ENCODE measurements at regions not wholly inside any gene's neighbourhood (a gene's known extent, or its start where the extent isn't known, plus 50 kb on each side); places are given as distances from the start of the nearest gene placed in this dataset.

- no peak overlapping the region for H3K4me3 ChIP-seq (ENCODE audit: low read depth in 1 of 5, low read length in 5 of 5)
- H3K27ac ChIP-seq (ENCODE audit: low read depth, low read length): no peak overlapping the region
- peaks cover 0 to 7% (median 4%) of the 10 kb centered on the region in 5 donors for H3K4me1 ChIP-seq (ENCODE audit: control insufficient read depth in 5 of 5, insufficient read depth in 5 of 5, low read length in 5 of 5)
- no peaks in the 10 kb centered on the region for H3K27me3 ChIP-seq (ENCODE audit: control insufficient read depth in 5 of 5, insufficient read depth in 4 of 5, low read length in 5 of 5)
- H3K9me3 ChIP-seq (ENCODE audit: control insufficient read depth in 5 of 5, low read length in 5 of 5): no peaks in the 10 kb centered on the region
- H3K9ac ChIP-seq (ENCODE audit: low read length in 5 of 5): no peak overlapping the region
- H3K36me3 ChIP-seq (ENCODE audit: control insufficient read depth in 5 of 5, insufficient read depth in 5 of 5, low read length in 5 of 5): no peaks in the 10 kb centered on the region
Observed at GRCh38 chr9:108182950-108183381, 672.8 kb downstream of the ACTL7B start.

GRCh38 chr9:108182270-108182669 lies 673.5 kb downstream of the ACTL7B start:
- H3K9ac ChIP-seq (ENCODE audit: low read length in 5 of 5): no peak overlapping the region
- H3K4me3 ChIP-seq (ENCODE audit: low read depth in 1 of 5, low read length in 5 of 5): no peak overlapping the region
- no peaks in the 10 kb centered on the region for H3K9me3 ChIP-seq (ENCODE audit: control insufficient read depth in 5 of 5, low read length in 5 of 5)
- peaks cover 0 to 5% (median 4%) of the 10 kb centered on the region in 5 donors for H3K4me1 ChIP-seq (ENCODE audit: control insufficient read depth in 5 of 5, insufficient read depth in 5 of 5, low read length in 5 of 5)
- H3K27ac ChIP-seq (ENCODE audit: low read depth, low read length): no peak overlapping the region
- H3K27me3 ChIP-seq (ENCODE audit: control insufficient read depth in 5 of 5, insufficient read depth in 4 of 5, low read length in 5 of 5): no peaks in the 10 kb centered on the region
- H3K36me3 ChIP-seq (ENCODE audit: control insufficient read depth in 5 of 5, insufficient read depth in 5 of 5, low read length in 5 of 5): no peaks in the 10 kb centered on the region

DNA sequence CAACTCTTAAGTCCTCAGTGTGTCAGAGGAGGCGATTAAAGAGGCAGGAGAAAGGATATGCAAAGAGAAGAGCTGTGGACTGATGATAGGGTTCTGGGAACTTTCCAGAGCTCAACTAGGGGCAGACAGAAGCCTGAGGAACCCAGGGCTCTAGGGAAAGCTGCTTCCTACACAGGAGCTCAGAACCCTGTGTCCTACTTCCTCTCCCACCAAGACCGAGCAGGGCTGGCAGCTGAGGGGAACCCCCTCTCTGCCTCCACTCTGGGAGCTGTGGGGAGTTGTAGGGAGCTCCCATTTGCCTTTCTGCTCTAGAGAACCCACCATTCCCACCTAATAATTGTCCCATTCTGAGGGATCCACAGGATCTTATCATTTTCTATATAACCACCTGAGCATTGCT lies 674.3 kb downstream of the ACTL7B start:
- Histone ChIP-seq H3K36me3 (ENCODE audit: control insufficient read depth in 5 of 5, insufficient read depth in 5 of 5, low read length in 5 of 5) (no peaks in the 10 kb centered on the region), H3K27ac (ENCODE audit: low read depth, low read length) (no peak overlapping the region), H3K9ac (ENCODE audit: low read length in 5 of 5) (no peak overlapping the region), H3K4me3 (ENCODE audit: low read depth in 1 of 5, low read length in 5 of 5) (no peak overlapping the region), H3K27me3 (ENCODE audit: control insufficient read depth in 5 of 5, insufficient read depth in 4 of 5, low read length in 5 of 5) (no peaks in the 10 kb centered on the region), H3K9me3 (ENCODE audit: control insufficient read depth in 5 of 5, low read length in 5 of 5) (no peaks in the 10 kb centered on the region), H3K4me1 (ENCODE audit: control insufficient read depth in 5 of 5, insufficient read depth in 5 of 5, low read length in 5 of 5) (peaks cover 0 to 5% (median 0%) of the 10 kb centered on the region in 5 donors)

GRCh38 chr9:108180541-108180940 lies 675.2 kb downstream of the ACTL7B start:
- Histone ChIP-seq H3K9ac (ENCODE audit: low read length in 5 of 5) (no peak overlapping the region), H3K4me3 (ENCODE audit: low read depth in 1 of 5, low read length in 5 of 5) (no peak overlapping the region), H3K9me3 (ENCODE audit: control insufficient read depth in 5 of 5, low read length in 5 of 5) (no peaks in the 10 kb centered on the region), H3K27ac (ENCODE audit: low read depth, low read length) (no peak overlapping the region), H3K36me3 (ENCODE audit: control insufficient read depth in 5 of 5, insufficient read depth in 5 of 5, low read length in 5 of 5) (no peaks in the 10 kb centered on the region), H3K27me3 (ENCODE audit: control insufficient read depth in 5 of 5, insufficient read depth in 4 of 5, low read length in 5 of 5) (no peaks in the 10 kb centered on the region), H3K4me1 (ENCODE audit: control insufficient read depth in 5 of 5, insufficient read depth in 5 of 5, low read length in 5 of 5) (peaks cover 0 to 5% (median 0%) of the 10 kb centered on the region in 5 donors)

DNA sequence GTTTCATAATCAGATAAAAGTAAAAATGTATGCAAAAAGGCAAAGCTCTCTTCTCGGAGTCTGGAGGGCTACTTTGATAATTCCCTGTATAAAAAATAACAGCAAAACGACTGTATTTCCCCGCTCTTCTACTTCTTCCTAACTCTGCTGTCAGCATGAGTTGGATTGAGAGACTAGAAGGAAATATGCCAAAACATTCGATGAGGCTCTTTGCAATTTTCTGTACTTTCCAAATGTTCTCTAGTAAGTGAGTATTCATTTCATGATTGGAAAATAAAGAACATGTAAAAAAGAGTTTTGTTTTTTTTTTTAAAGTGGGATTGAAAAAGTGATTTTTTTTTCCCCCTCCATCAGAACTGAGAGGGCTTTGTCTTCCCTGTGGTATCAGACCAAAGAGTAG lies 677.5 kb downstream of the ACTL7B start:
- no peaks in the 10 kb centered on the region for H3K4me1 ChIP-seq (ENCODE audit: control insufficient read depth in 5 of 5, insufficient read depth in 5 of 5, low read length in 5 of 5)
- no peak overlapping the region for H3K9ac ChIP-seq (ENCODE audit: low read length in 5 of 5)
- no peak overlapping the region for H3K27ac ChIP-seq (ENCODE audit: low read depth, low read length)
- no peak overlapping the region for H3K4me3 ChIP-seq (ENCODE audit: low read depth in 1 of 5, low read length in 5 of 5)
- no peaks in the 10 kb centered on the region for H3K9me3 ChIP-seq (ENCODE audit: control insufficient read depth in 5 of 5, low read length in 5 of 5)
- no peaks in the 10 kb centered on the region for H3K27me3 ChIP-seq (ENCODE audit: control insufficient read depth in 5 of 5, insufficient read depth in 4 of 5, low read length in 5 of 5)
- no peaks in the 10 kb centered on the region for H3K36me3 ChIP-seq (ENCODE audit: control insufficient read depth in 5 of 5, insufficient read depth in 5 of 5, low read length in 5 of 5)

GRCh38 chr9:108168236-108168850 lies 678.8 kb upstream of the KLF4 start:
- Histone ChIP-seq H3K27ac (ENCODE audit: low read depth, low read length) (no peak overlapping the region), H3K27me3 (ENCODE audit: control insufficient read depth in 5 of 5, insufficient read depth in 4 of 5, low read length in 5 of 5) (no peaks in the 10 kb centered on the region), H3K4me1 (ENCODE audit: control insufficient read depth in 5 of 5, insufficient read depth in 5 of 5, low read length in 5 of 5) (no peaks in the 10 kb centered on the region), H3K4me3 (ENCODE audit: low read depth in 1 of 5, low read length in 5 of 5) (no peak overlapping the region), H3K36me3 (ENCODE audit: control insufficient read depth in 5 of 5, insufficient read depth in 5 of 5, low read length in 5 of 5) (no peaks in the 10 kb centered on the region), H3K9me3 (ENCODE audit: control insufficient read depth in 5 of 5, low read length in 5 of 5) (peaks cover 0 to 5% (median 0%) of the 10 kb centered on the region in 5 donors), H3K9ac (ENCODE audit: low read length in 5 of 5) (no peak overlapping the region)

GRCh38 chr9:108167136-108167900 lies 677.7 kb upstream of the KLF4 start:
- peaks cover 0 to 5% (median 0%) of the 10 kb centered on the region in 5 donors for H3K9me3 ChIP-seq (ENCODE audit: control insufficient read depth in 5 of 5, low read length in 5 of 5)
- no peak overlapping the region for H3K27ac ChIP-seq (ENCODE audit: low read depth, low read length)
- H3K4me3 ChIP-seq (ENCODE audit: low read depth in 1 of 5, low read length in 5 of 5): no peak overlapping the region

GRCh38 chr9:108166519-108166918 lies 677.0 kb upstream of the KLF4 start:
- Histone ChIP-seq H3K9me3 (ENCODE audit: control insufficient read depth in 5 of 5, low read length in 5 of 5) (no peaks in the 10 kb centered on the region), H3K27ac (ENCODE audit: low read depth, low read length) (no peak overlapping the region), H3K27me3 (ENCODE audit: control insufficient read depth in 5 of 5, insufficient read depth in 4 of 5, low read length in 5 of 5) (no peaks in the 10 kb centered on the region), H3K4me1 (ENCODE audit: control insufficient read depth in 5 of 5, insufficient read depth in 5 of 5, low read length in 5 of 5) (no peaks in the 10 kb centered on the region), H3K9ac (ENCODE audit: low read length in 5 of 5) (no peak overlapping the region), H3K4me3 (ENCODE audit: low read depth in 1 of 5, low read length in 5 of 5) (no peak overlapping the region), H3K36me3 (ENCODE audit: control insufficient read depth in 5 of 5, insufficient read depth in 5 of 5, low read length in 5 of 5) (no peaks in the 10 kb centered on the region)

More at GRCh38 chr9:108167136-108167900, 677.7 kb upstream of the KLF4 start:
- no peaks in the 10 kb centered on the region for H3K36me3 ChIP-seq (ENCODE audit: control insufficient read depth in 5 of 5, insufficient read depth in 5 of 5, low read length in 5 of 5)
- H3K27me3 ChIP-seq (ENCODE audit: control insufficient read depth in 5 of 5, insufficient read depth in 4 of 5, low read length in 5 of 5): no peaks in the 10 kb centered on the region
- no peaks in the 10 kb centered on the region for H3K4me1 ChIP-seq (ENCODE audit: control insufficient read depth in 5 of 5, insufficient read depth in 5 of 5, low read length in 5 of 5)
- H3K9ac ChIP-seq (ENCODE audit: low read length in 5 of 5): no peak overlapping the region

GRCh38 chr9:108163321-108164005 lies 673.9 kb upstream of the KLF4 start:
- Histone ChIP-seq H3K27me3 (ENCODE audit: control insufficient read depth in 5 of 5, insufficient read depth in 4 of 5, low read length in 5 of 5) (no peaks in the 10 kb centered on the region), H3K9me3 (ENCODE audit: control insufficient read depth in 5 of 5, low read length in 5 of 5) (no peaks in the 10 kb centered on the region)

GRCh38 chr9:108162664-108163063 lies 673.1 kb upstream of the KLF4 start:
- Histone ChIP-seq H3K9ac (ENCODE audit: low read length in 5 of 5) (no peak overlapping the region), H3K4me1 (ENCODE audit: control insufficient read depth in 5 of 5, insufficient read depth in 5 of 5, low read length in 5 of 5) (peaks cover 0 to 6% (median 2%) of the 10 kb centered on the region in 5 donors), H3K36me3 (ENCODE audit: control insufficient read depth in 5 of 5, insufficient read depth in 5 of 5, low read length in 5 of 5) (no peaks in the 10 kb centered on the region), H3K4me3 (ENCODE audit: low read depth in 1 of 5, low read length in 5 of 5) (no peak overlapping the region), H3K9me3 (ENCODE audit: control insufficient read depth in 5 of 5, low read length in 5 of 5) (no peaks in the 10 kb centered on the region), H3K27ac (ENCODE audit: low read depth, low read length) (no peak overlapping the region), H3K27me3 (ENCODE audit: control insufficient read depth in 5 of 5, insufficient read depth in 4 of 5, low read length in 5 of 5) (no peaks in the 10 kb centered on the region)

More at GRCh38 chr9:108163321-108164005, 673.9 kb upstream of the KLF4 start:
- no peak overlapping the region for H3K27ac ChIP-seq (ENCODE audit: low read depth, low read length)
- no peak overlapping the region for H3K9ac ChIP-seq (ENCODE audit: low read length in 5 of 5)
- no peak overlapping the region for H3K4me3 ChIP-seq (ENCODE audit: low read depth in 1 of 5, low read length in 5 of 5)
- peaks cover 0 to 6% (median 2%) of the 10 kb centered on the region in 5 donors for H3K4me1 ChIP-seq (ENCODE audit: control insufficient read depth in 5 of 5, insufficient read depth in 5 of 5, low read length in 5 of 5)
- H3K36me3 ChIP-seq (ENCODE audit: control insufficient read depth in 5 of 5, insufficient read depth in 5 of 5, low read length in 5 of 5): no peaks in the 10 kb centered on the region

Measured in subcutaneous abdominal adipose tissue (tissue), 5 donors.